HG02571 (cell line): ENCODE measurements at regions not wholly inside any gene's neighbourhood (a gene's known extent, or its start where the extent isn't known, plus 50 kb on each side); places are given as distances from the start of the nearest gene placed in this dataset.
"Not testable (repeated sequence)": the region's sequence is repeated elsewhere in the genome, so short reads cannot be mapped to it uniquely, and the experiment has no call there.

Source experiments
- ATAC-seq: cut with Tn5 transposase; IDR thresholded peaks from one replicate; pipeline ENCODE4 v1.9.1; 2021; ENCODE audit warnings: mild to moderate bottlenecking, moderate library complexity; ENCODE audit not compliant: unreplicated experiment

DNA sequence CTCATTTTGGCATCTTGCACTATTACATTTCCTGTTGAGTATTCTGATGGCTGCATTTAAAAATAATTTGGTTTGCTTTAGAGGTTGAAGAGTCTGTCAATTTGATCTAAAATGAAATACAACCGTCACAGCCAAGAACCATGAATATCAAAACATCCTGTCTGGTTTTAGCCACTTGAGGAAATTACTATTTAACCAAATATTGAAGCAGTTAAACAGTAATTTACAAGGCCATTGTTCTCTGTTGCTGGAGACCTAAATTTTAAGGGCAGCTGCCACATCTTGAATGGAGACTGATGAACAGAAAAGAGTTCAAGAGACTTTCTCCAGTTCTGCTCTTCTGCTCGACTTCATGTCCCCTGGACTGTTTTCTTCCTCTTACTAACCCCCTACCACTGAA is 549.4 kb downstream of the LRRC70 start:
- ATAC-seq, result no peak

DNA sequence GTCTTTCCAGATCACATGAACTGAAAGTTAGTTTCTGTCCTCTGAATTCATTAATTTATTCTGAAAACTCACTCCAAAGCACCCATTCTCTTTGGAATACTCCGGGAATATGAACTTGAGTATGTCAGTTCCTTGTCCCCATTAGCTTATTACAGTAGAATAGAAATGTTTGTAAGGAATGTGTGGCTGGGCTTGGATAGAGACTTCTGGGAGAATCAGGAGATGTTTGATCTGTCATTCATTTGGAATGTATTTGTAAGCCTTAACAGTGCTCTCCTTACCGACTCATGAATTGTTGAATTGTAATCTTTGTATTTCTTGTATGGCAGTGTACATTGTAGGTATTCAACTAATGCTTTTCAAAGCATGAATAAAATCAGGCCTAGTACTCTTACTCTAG is 548.4 kb downstream of the LRRC70 start:
- no peak for ATAC-seq

DNA sequence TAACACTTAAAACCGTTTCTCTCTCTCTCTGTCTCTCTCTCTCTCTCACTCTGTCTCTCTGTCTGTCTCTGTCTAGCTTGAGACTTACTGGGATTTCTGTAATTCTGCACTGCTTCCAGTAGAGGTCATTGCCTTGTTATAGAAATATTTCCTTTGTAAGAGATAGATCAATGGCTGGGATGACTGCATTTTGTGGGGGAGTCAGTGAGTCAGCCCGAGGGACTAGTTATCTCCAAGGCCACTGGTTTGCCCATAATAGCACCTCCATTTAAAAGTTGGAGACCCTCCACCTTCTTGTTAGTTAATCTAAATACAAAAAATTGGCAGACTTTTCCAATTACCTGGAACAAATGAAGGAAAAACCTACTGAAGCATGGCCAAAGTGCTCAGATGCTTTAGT is 547.2 kb downstream of the LRRC70 start:
- ATAC-seq, result no peak

DNA sequence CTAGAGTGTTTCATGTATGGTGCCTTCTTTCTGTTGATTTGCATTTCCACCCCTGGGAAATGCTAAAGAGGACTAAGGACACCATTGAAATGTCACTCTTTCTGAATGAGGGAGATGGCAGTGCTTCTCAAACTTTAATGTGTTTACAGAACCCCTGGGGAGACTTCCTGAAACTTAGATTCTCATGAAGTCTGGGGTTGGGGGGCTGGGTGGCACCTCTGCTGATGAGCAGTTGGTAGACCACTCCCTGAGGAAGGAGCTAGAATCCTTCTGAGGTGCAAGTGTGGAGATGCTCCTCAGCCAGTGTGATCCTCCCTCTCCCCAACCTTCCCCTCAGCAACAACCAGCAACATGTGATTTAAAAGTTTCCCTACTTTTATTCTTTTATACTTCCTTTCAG is 546.8 kb downstream of the LRRC70 start:
- no peak for ATAC-seq

DNA sequence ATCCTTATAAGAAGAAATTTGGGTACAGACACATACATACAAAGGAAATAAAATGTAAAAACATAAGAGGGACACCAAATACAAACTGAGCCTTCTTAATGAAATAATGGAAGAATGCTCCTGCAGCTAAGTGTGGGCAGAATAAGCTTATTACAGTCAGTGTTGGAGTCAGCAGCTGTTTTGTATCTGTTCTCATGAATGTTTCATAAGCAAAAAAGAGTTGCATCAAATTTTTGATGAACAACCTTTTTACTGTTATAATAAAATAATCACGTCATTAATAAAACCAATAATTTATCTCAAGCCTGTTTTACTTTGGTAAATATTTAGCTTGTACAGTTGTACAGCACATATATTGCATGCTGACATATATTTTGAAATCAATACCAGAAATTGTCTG is 545.6 kb downstream of the LRRC70 start:
- ATAC-seq, result no peak

DNA sequence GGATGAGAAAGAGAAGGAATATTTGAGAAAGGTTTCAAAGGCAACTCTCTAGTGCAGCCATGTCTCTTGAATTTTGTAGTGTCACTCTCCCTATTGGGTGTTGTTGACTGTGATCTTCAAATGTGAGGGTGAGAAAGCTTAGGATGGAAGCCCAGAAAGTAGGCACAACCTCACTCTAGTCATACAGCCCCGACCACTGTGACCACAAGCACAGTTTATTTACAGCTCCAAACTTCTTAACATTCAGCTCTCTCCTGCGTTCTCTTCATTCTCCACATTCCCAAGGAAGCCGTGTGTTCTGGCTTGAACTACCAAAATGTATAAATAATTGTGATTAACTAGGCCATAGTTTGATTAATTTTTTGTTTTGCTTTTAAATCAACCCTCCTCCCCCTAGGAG is 542.9 kb downstream of the LRRC70 start:
- no peak for ATAC-seq

DNA sequence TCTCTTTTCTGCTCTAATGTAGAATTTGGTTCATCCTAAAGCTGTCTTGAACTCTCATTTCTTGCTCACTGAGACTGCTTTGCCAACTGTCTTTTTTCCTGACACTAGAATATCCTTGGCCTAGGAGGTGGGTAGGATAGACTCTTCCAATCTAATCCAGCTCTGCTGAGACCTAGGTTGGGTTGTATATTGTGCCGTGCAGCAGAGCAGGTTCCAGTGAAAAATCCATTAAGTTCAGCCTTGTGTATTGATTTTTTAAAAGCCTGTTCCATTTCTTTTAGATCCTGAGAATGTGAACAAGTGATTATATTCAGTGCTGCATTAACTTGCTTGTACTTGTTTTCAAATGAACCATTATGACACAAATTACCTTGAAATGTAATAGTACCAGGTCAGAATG is 539.6 kb downstream of the LRRC70 start:
- no peak for ATAC-seq

DNA sequence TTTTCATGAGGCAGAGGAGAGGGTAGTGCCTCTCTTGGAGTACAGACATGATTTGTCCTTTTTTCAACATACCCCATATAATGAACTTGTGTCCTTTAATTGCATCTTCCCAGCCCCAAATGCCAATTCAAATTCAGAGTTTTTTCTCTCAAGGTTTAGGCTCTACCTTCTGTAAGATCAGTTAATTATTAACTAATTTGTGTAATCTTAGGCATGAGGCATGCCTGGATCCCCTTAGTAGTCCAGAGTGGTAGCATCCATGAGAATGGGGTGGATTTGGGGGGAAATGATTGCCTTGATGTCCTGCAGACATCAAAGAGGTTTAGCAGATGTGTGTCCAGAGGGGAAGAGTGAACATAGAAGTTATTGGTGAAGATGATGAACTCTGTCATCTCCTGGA is 533.3 kb downstream of the LRRC70 start:
- no peak for ATAC-seq

DNA sequence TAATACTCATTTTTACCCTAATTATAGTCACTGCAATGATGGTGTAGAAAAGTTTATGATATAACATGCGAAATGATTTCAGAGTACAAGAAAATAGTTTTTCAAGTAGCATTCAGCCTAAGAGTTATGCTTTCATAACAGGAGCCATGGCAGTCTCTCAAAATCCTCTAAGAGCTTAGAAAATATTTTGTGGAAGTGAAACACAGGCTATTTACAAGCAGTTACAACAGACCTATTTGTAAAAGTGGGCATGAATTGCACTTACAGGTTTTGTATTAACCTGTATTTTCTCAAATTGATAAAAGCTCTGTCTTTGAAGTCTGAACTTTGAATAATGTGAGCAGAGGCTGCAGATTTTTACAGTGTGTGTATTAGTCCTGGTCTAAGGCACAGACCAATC is 523.3 kb downstream of the LRRC70 start:
- ATAC-seq, result no peak

DNA sequence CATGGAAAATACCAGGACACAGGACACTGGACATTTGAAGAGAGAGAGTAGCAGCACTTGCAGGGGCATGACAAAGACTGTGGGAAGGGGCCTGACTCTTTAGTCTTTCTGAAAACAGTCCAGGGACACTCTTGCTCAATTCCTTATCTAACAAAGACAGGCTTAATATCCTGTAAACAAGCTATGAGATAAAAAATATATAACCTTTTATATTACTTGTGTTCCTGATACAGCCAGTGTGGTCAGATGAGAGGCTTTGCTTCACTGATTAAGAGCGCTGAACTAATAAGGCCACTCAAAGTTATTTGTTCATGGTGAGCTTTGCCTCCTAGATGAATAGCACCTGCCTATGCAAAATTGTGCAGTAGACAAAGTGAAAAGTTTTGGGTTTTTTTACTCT is 518.7 kb downstream of the LRRC70 start:
- no peak for ATAC-seq

DNA sequence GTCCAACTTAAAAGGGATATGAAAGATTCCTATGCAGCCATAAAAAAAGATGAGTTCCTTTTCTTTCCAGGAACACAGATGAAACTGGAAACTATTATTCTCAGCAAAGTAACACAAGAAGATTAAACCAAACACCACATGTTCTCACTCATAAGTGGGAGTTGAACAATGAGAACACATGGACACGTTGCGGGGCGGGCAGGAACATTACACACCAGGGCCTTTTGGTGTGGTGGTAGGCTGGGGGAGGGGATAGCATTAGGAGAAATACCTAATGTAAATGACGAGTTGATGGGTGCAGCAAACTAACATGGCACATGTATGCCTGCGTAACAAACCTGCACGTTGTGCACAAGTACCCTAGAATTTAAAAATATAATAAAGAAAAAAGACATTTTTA is 516.1 kb downstream of the LRRC70 start:
- no peak for ATAC-seq

DNA sequence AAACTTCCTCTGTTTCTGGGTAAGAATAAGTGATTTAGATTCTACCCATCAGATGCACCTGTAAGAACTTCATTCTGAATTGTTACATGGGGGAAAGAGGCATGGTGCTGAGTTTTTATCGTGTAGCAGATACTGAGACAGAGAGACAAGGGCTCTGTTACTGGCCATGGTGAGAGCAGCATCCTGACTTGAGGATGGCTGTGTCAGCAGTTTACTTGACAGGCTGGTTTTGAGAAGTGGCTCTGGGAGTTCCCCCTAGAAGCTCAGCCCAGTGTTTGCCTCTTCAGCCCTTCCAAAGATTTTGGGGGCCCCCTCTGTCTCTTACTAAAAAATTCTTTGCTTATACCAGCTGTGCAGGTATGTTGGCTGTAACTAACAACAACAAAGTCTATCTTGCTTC is 510.5 kb downstream of the LRRC70 start:
- no peak for ATAC-seq

DNA sequence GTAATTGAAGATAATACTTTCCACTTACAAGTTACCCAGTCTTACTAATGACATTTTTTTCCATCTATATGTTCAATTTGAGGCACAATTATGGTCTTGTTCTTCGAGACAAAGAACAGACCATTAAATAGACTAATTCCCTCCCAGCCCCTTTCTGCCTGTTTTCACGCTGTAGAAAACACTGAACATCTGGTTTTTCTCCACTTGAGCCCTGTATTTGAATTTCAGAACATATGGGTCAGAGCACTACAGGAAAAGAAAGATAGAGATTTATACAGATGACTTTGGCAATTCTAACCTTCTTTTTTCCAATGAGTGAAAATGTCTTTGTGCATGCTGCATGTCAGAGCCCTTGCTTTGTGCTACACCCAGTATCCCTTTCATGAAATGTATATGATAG is 506.9 kb downstream of the LRRC70 start:
- ATAC-seq, result no peak

DNA sequence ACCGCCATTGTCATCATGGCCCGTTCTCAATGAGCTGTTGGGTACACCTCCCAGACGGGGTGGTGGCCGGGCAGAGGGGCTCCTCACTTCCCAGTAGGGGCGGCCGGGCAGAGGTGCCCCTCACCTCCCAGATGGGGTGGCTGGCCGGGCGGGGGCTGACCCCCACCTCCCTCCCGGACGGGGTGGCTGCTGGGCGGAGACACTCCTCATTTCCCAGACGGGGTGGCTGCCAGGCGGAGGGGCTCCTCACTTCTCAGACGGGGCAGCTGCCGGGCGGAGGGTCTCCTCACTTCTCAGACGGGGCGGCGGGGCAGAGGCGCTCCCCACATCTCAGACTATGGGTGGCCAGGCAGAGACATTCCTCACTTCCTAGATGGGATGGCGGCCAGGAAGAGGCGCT is 505.1 kb downstream of the LRRC70 start:
- not testable (repeated sequence) for ATAC-seq

DNA sequence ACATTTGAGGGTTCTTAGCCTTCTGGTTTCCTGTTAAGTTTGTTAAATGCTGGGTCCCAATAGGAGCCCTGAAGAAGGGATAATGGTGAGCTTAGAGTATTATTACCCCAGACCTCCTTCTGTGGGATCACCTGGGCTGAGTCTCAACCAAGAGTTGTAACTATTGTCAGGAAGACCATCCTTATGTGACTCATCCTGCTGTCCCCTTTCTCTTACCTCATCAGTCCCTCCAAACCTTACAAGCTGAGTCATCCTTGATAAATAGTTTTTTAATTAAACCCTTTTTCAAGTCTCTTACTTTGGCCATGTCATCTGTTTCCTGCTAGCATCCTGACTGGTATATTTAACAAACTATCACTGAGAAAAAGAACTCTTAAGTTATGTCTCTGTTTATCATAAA is 502.8 kb downstream of the LRRC70 start:
- ATAC-seq, result no peak

DNA sequence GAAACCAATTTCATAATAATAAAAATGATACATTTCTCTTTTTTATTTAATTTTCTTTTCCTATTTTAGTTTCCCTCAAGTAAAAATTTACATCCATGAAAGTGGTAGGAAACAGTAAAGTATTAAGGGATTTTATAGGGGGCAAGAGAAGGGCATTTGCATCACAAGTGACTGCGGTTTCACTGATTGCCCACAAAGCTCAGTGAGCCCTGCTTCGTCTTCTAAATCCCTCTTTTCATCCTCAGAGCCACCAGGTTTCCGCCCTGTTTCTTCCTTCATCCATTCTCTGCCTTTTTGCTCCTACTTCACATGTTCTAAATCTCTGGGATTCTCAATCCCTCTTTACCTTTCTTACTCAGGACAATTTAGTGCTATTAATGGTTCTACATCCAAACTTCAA is 491.4 kb downstream of the LRRC70 start:
- no peak for ATAC-seq

DNA sequence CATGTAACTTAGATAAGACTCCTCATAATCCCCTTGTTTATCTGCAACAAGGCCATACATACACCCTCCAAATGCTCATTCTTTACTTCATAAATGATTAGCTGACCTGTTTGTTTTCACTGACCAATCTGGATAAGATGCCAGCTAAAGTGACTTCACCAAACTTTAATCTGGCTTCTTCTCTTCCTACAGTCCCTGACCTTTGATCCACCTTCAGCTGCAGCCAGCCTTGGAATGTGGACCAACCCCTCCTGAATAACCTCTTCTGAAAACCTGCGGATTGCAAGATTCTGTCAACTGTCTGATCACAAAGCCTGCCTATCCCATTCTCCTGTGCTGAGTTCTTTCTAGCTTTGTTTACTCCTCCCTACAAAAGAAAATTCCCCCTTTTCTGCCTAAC is 476.8 kb downstream of the LRRC70 start:
- ATAC-seq, result no peak

DNA sequence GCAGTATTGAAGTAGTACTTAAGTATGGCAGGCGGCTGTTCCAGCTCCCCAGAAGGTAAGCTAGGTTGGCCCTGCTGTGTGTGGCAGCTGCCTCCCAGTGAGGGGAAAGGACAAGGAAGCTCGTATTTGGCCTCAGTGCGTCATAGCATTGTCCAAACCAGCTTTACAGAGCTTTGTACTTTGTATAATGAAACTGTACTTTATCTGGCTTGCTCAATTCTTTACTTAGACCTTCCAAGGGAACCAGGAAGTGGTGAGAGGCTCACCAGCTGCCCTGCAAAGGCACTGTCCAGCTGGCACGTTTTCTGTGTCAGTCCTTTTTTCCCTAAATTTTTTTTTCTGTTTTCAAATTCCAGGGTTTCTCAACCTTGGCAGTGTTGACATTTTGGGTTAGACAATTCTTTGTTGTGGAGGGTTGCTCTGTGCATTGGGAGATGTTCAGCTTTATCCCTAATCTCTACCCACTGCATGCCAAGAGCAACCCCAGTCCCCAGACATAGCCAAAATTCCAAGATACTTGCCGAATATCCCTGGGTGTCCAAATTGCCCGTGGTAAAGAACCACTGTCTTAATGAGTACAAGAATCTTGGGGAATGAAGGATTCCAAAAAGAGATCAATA is 474.5 kb downstream of the LRRC70 start:
- no peak for ATAC-seq

DNA sequence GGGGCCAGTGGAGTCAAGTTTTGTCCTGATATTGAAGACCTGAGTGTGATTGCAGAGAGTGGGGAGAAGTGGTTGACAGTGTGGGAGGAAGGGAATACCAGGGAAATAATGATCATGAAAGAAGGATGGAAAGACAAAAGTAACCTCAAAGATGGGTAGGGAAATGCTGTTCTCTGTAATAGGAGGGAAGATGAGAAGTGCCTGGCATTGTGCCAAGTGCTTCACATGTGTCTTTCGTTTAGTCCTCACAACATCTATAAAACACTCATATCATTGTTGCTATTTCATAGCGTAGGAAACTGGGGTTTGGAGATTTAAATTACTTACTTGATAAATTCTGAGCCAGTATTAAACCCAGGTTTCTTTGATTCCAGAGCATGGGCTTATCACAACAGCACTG is 472.3 kb downstream of the LRRC70 start:
- ATAC-seq, result no peak

DNA sequence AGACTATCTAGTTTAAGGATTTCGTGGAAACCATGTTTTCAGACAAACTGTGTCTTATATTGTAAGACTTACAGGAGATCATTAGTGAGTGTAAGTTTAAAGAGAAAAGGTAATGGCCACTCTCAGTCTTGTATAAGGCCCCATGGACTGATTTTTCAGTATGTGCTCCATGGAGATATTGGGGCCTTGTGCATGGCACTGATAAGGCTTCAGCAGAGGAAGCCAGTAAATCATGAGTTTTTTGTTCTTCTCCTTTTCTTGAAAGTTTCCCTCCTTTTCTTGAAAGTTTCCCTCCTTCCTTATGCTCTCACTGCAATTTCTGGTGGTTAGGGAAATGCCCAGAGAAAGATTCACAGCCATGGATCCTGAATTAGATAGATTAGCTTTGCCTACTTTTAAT is 471.3 kb downstream of the LRRC70 start:
- no peak for ATAC-seq

DNA sequence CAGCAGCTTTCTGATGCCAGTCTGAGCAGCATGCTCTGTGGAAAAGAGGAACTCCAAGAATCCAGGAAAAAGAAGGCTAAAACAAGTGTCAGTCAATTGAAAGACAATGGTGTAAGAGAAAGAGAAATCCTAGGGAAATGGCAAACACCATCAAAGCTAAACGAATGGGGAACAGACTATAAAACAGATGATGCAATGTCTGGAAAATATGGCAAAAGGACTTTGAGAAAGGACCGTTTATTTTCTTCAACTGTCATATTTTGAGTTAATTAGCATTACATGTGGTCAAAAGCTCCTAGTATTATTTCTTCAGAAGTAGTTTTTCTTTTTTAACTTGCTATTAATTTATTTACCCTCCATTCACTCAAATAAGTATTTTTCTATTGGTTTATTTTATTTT is 465.2 kb downstream of the LRRC70 start:
- ATAC-seq, result no peak

DNA sequence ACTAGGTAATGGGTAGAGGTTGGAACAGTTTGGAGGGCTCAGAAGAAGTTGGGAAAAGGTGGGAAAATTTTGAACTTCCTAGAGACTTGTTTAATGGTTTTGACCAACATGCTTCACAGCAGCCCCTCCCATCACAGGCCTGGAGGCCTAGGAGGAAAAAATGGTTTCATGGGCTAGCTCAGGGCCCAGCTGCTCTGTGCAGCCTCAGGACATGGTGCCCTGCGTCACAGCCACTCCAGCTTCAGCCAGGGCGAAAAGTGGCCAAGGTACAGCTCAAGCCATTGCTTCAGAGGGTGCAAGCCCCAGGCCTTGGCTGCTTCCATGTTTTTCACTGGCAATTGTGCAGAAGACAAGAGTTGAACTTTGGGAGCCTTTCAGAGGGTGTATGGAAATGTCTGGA is 453.7 kb downstream of the LRRC70 start:
- no peak for ATAC-seq

DNA sequence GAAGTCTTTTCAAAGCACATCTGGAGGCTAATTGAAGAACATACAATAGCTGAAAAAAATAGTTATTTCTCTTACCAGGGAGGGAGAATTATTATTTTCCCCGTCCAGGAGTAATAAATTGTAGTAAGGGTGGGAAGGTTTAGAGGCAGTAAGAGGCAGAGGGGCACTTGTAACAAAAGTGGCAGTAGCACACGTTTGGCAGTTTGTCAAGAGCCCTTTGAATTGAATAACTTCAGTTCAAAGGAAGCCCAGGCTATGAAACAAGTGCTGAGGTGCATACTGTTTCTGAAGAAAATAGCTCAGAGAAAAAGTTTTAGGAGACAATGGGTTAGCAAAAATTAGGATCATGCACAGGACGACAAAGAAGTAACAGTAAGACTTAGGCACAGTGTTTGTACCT is 451.3 kb downstream of the LRRC70 start:
- ATAC-seq, result no peak

DNA sequence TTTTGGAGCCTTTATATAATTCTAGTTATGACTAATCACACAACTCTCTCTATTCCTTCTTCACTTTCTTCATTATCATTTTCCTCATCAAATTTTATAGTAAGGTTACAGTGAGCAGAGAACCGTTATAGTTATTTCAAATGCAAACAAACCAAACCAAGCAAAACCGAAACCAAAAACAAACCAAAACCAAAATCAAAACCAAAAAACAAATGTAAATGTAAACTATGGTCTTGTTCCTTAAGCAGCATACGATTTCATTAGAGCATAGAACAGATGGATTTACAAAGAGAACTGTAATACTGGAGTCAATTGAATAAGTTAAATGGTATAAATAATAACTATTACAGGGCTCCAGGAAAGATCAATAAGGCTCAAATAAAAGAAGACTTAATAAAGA is 447.1 kb downstream of the LRRC70 start:
- peak; percentile 44 for ATAC-seq
